ENCODE measurements at regions not wholly inside any gene's neighbourhood (a gene's known extent, or its start where the extent isn't known, plus 50 kb on each side); places are given as distances from the start of the nearest gene placed in this dataset.

DNA sequence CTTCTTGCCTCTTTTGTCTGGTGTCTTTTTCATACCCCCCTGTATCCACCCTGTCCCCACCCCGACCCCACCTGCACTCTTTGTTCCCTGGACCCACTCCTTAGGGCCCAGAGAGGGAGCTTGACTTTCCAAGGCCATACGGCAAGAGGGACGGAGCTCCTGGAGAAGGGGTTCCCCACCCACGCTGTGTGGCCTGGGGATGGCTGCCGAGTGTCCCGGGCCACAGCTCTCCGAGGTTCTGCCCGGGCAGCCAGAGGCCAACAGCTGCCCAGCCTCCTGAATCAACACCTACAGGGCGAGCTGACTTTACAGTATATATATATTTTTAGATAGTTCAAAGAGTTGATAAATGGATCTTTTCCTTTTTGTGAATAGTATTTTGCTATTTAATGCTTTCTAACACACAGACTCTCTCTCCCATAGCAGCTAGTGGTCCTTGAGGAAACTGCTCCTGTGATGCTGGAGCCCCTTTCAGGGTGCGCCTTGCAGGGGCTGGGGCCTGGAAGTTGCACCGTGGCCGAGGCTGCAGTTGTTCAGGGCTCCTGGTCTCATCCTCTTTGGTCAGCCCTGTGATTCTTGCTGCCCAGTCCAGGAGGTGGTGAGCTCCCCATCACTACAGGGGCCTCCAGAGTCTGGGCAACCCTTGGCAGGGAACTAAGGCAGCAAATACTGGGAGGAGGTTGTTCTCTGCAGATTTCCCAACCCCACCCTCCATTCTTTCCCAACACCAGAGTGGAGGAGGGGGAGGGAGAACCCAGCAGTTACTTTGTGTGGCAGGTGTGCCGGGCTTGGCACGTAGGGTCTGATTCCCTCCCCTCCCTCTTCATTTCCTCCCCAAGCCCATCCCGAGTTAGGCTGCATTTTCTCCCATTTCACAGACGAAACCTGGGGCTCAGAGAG is 321.6 kb downstream of the PTPRU start:
- H3F3A ChIP-seq (ENCODE audit: insufficient read depth, low read length, poor library complexity, severe bottlenecking): no peaks in the 10 kb centered on the region
- H3K27ac ChIP-seq (ENCODE audit: low read length): no peak overlapping the region
- TF ChIP-seq, protein P1, sequence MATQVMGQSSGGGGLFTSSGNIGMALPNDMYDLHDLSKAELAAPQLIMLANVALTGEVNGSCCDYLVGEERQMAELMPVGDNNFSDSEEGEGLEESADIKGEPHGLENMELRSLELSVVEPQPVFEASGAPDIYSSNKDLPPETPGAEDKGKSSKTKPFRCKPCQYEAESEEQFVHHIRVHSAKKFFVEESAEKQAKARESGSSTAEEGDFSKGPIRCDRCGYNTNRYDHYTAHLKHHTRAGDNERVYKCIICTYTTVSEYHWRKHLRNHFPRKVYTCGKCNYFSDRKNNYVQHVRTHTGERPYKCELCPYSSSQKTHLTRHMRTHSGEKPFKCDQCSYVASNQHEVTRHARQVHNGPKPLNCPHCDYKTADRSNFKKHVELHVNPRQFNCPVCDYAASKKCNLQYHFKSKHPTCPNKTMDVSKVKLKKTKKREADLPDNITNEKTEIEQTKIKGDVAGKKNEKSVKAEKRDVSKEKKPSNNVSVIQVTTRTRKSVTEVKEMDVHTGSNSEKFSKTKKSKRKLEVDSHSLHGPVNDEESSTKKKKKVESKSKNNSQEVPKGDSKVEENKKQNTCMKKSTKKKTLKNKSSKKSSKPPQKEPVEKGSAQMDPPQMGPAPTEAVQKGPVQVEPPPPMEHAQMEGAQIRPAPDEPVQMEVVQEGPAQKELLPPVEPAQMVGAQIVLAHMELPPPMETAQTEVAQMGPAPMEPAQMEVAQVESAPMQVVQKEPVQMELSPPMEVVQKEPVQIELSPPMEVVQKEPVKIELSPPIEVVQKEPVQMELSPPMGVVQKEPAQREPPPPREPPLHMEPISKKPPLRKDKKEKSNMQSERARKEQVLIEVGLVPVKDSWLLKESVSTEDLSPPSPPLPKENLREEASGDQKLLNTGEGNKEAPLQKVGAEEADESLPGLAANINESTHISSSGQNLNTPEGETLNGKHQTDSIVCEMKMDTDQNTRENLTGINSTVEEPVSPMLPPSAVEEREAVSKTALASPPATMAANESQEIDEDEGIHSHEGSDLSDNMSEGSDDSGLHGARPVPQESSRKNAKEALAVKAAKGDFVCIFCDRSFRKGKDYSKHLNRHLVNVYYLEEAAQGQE (IDR thresholded peaks at IDR 0.05; ENCODE audit: borderline replicate concordance): no peak
- TF ChIP-seq RAD21 (conservative IDR thresholded peaks at IDR 0.05): no peak
- TF ChIP-seq EZH2 (IDR thresholded peaks at IDR 0.05; ENCODE audit: borderline replicate concordance, insufficient read depth, low read length, poor library complexity, severe bottlenecking): no peak
- no peak for TF ChIP-seq MXI1 (conservative IDR thresholded peaks at IDR 0.05; ENCODE audit: poor library complexity, severe bottlenecking)
- TF ChIP-seq, protein P2, sequence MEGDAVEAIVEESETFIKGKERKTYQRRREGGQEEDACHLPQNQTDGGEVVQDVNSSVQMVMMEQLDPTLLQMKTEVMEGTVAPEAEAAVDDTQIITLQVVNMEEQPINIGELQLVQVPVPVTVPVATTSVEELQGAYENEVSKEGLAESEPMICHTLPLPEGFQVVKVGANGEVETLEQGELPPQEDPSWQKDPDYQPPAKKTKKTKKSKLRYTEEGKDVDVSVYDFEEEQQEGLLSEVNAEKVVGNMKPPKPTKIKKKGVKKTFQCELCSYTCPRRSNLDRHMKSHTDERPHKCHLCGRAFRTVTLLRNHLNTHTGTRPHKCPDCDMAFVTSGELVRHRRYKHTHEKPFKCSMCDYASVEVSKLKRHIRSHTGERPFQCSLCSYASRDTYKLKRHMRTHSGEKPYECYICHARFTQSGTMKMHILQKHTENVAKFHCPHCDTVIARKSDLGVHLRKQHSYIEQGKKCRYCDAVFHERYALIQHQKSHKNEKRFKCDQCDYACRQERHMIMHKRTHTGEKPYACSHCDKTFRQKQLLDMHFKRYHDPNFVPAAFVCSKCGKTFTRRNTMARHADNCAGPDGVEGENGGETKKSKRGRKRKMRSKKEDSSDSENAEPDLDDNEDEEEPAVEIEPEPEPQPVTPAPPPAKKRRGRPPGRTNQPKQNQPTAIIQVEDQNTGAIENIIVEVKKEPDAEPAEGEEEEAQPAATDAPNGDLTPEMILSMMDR (IDR thresholded peaks at IDR 0.05; ENCODE audit: poor library complexity, severe bottlenecking): no peak
- TF ChIP-seq POLR2AphosphoS5 (IDR thresholded peaks at IDR 0.05): no peak
- TF ChIP-seq SMC3 (conservative IDR thresholded peaks at IDR 0.05; ENCODE audit: poor library complexity): no peak
- no peak for TF ChIP-seq TAF1 (IDR thresholded peaks at IDR 0.05; ENCODE audit: low read depth)
- TF ChIP-seq EP300 (conservative IDR thresholded peaks at IDR 0.05; ENCODE audit: poor library complexity, severe bottlenecking): no peak
- H3K36me3 ChIP-seq (ENCODE audit: insufficient read depth, low read length): no peaks in the 10 kb centered on the region
- no peak overlapping the region for H3K4me3 ChIP-seq (ENCODE audit: low read length)
- H3K79me2 ChIP-seq (replicated peaks; ENCODE audit: insufficient read depth, low read length): no peaks in the 10 kb centered on the region
- no peaks in the 10 kb centered on the region for H4K20me1 ChIP-seq (ENCODE audit: insufficient read depth)
- peaks cover 6% of the 10 kb centered on the region for H3K9me3 ChIP-seq (ENCODE audit: low read length)
- H3K27me3 ChIP-seq (ENCODE audit: insufficient read depth, low read depth, low read length): no peaks in the 10 kb centered on the region
- no peak overlapping the region for H2AFZ ChIP-seq (ENCODE audit: low read depth, low read length)
- H3K9ac ChIP-seq (ENCODE audit: low read length): no peak overlapping the region
- H3K4me2 ChIP-seq (ENCODE audit: low read length): no peak overlapping the region
- H3K9me2 ChIP-seq (ENCODE audit: insufficient read depth, low read length): no peaks in the 10 kb centered on the region

DNA sequence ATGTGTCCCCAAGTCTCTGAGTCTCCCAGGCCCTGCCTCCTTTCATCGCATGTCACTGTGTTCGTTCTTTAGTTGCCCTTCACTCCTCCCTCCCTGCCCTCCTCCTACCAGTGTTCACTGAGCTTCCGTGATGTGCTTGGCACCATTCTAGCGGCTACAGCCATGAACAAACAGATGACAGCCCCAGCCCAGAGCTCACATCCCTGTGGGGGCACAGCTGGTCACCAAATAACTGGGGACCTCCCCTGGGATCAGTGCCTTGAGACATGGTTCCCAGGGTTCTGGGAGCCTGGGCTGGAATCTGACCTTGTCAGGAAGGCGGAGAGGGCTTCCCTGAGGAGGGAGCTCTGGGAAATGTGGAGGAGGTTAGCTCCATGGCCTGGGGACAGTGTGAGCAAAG is 320.7 kb downstream of the PTPRU start:
- TF ChIP-seq RAD21 (conservative IDR thresholded peaks at IDR 0.05) (no peak), EP300 (conservative IDR thresholded peaks at IDR 0.05; ENCODE audit: poor library complexity, severe bottlenecking) (no peak), SMC3 (conservative IDR thresholded peaks at IDR 0.05; ENCODE audit: poor library complexity) (no peak), EZH2 (IDR thresholded peaks at IDR 0.05; ENCODE audit: borderline replicate concordance, insufficient read depth, low read length, poor library complexity, severe bottlenecking) (no peak), TAF1 (IDR thresholded peaks at IDR 0.05; ENCODE audit: low read depth) (no peak), POLR2AphosphoS5 (IDR thresholded peaks at IDR 0.05) (no peak), MXI1 (conservative IDR thresholded peaks at IDR 0.05; ENCODE audit: poor library complexity, severe bottlenecking) (no peak)
- TF ChIP-seq, protein P1 (IDR thresholded peaks at IDR 0.05; ENCODE audit: borderline replicate concordance): no peak
- TF ChIP-seq, protein P2 (IDR thresholded peaks at IDR 0.05; ENCODE audit: poor library complexity, severe bottlenecking): no peak
- H3K36me3 ChIP-seq (ENCODE audit: insufficient read depth, low read length): no peaks in the 10 kb centered on the region
- H3K27me3 ChIP-seq (ENCODE audit: insufficient read depth, low read depth, low read length): no peaks in the 10 kb centered on the region
- no peaks in the 10 kb centered on the region for H3K79me2 ChIP-seq (replicated peaks; ENCODE audit: insufficient read depth, low read length)
- H3K4me2 ChIP-seq (ENCODE audit: low read length): no peak overlapping the region
- H3K4me3 ChIP-seq (ENCODE audit: low read length): no peak overlapping the region
- no peak overlapping the region for H2AFZ ChIP-seq (ENCODE audit: low read depth, low read length)
- H4K20me1 ChIP-seq (ENCODE audit: insufficient read depth): no peaks in the 10 kb centered on the region
- H3F3A ChIP-seq (ENCODE audit: insufficient read depth, low read length, poor library complexity, severe bottlenecking): no peaks in the 10 kb centered on the region
- no peaks in the 10 kb centered on the region for H3K9me3 ChIP-seq (ENCODE audit: low read length)
- H3K27ac ChIP-seq (ENCODE audit: low read length): no peak overlapping the region
- H3K9me2 ChIP-seq (ENCODE audit: insufficient read depth, low read length): no peaks in the 10 kb centered on the region
- H3K9ac ChIP-seq (ENCODE audit: low read length): no peak overlapping the region

Measured in neural cell (in vitro differentiated cells).